GM18867 (cell line): ENCODE measurements at regions not wholly inside any gene's neighbourhood (a gene's known extent, or its start where the extent isn't known, plus 50 kb on each side); places are given as distances from the start of the nearest gene placed in this dataset.
"Not testable (repeated sequence)": the region's sequence is repeated elsewhere in the genome, so short reads cannot be mapped to it uniquely, and the experiment has no call there.

Source experiments
- ATAC-seq: cut with Tn5 transposase; IDR thresholded peaks from one replicate; pipeline ENCODE4 v1.9.1; 2021; ENCODE audit warnings: mild to moderate bottlenecking, moderate library complexity; ENCODE audit not compliant: unreplicated experiment

DNA sequence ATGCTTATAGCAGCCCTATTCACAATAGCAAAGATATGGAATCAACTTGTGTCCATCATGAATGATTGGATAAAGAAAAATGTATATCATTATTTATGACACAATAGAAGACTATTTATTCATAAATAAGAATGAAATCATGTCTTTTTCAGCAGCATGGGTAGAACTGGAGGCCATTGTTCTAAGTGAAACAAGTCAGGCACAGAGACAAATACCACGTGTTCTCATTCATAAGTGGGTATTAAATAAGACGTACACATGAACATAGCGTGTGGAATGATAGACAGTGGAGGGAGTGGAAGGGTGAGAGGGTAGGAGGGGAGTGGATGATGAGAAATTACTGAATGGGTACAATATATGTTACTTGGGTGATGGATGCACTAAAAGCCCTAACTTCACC, 762.4 kb downstream of the REEP3 start:
- ATAC-seq: no peak

DNA sequence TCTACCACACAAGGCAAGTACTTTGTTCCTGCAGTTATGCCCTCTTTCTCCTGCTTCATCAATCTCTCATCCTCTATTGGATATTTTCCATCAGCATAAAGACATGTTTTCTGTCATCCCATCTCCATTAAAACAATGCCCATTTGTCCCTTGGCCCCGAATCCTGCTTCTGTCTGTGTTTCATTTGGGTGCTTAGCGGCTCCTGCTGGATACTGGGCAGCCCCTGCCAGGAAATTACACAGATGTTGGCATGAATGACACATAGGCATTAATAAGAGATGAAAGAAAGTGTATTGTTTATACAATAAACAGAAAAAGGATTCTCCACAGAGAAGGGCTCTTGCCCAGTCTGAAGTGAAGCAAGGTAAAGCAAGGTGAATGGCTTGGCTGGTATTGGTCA, 765.3 kb downstream of the REEP3 start:
- no peak for ATAC-seq

DNA sequence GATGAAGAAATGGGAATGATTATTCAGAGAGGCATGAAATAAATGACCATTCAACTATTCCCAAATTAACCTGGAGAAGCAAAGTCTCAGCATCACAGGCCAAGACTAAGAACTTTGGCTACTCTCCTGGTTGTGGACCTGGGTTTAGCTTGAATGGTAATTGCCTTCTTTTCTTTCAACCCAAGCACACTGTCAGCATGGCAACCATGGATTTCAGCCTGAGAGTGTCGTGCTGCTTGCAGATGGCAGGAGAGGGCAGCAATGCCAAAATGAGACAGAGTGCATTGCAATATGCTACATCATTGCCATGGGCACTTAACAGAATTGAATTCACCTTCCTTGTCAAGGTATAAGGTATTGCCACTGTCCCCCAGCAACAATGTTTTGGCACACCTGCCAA, 767.2 kb downstream of the REEP3 start:
- ATAC-seq: no peak

DNA sequence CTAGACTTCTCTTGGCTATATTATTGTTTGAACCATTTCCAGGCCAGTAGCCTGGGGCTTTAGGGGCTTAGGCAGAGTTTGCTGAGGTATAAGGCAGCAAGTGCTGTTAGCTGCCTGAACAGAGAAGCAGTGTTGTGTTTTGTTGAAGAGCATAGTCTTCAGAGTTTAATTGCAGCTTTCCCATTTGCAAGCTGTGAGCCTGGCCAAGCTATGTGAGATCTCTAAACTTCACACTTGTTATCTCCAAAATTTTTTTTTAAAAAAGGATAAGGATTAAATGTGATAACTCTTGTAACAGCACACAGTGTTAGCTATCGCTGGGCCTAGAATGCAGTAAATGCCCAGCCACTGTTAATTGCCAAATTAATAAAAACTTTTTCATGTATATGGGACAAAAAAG, 782.4 kb downstream of the REEP3 start:
- no peak for ATAC-seq

DNA sequence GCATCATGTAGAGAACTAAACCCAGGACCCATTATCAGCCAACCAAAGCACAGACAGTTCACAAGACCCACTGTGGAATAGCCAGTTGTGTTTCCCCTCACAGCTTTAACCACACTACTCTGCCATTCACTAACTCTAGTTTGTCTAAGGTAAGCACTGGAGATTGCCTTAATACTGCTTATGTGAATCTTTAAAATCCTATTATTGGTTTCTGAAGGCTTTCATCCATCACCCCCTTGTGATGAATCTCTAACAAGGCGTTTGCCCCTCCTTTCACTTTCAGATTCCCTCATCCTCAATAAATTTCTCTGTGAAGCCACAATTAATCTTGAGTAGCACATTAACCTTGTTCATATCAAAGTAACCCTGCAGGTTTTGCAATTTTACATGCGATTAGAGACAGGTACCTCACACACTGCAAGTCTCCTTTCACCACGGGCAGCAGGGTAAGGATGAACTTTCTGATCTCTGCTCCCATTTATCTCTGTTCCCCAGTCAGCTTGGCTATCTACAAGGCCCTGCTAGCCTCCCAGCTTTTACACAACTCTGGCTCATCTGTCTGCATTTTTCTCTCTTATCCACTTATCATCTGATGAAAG, 785.6 kb downstream of the REEP3 start:
- ATAC-seq: no peak

DNA sequence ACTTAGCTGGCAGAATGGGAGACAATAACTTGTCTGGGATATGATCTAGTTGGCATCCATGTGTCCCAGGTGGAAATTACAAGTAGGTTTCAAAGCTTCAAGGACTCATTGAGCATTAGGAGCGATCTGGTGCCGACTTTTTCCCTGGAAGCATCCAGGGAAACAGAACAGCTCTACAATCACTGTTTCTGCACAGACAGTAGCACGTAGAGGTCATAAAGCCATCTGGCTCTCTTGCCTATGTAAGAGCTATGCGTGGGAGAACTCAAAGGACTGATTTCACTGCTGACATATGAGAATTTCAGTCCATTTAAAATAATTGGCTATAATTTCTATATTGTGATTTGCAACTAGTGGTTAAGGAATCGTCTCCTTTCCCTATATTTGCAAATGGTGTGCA, 791.7 kb downstream of the REEP3 start:
- ATAC-seq: no peak

DNA sequence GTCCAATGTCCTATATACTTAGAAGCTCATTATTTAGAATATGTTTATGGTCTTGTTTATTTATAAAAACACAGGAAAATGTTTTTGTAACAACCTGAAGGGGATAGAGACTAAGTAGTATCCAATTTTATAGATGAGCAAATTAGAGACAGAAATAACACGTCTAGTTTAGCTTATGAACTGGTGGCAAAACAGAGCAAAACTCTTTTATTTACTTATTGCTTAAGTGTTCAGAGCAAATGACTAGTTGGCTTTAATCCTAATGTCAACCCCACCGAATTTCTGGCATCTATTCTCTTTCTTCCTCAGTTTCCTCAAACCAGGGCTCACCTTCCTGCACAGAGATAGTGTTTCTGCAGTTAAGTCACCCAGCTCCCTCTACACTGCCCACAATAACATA, 792.8 kb downstream of the REEP3 start:
- no peak for ATAC-seq

DNA sequence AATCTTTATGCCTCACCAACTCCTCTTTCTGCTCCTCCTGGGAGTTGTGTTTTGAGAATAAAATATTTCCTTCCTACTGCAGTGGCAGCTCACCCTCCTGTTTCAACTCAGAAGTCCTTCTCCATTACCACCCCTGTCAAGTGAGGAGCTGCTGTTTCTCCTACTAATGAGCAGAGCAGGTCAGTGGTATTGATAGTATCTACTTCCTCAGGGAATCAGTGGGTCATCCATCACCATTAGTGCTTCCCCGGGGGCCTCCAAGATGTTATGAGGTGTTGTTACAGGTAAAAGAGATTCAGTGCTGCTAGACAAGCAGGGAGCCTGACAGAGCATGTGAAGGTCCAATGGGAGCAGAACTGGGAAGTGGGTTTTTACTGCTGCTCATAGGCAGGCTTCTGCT, 795.2 kb downstream of the REEP3 start:
- ATAC-seq: no peak

DNA sequence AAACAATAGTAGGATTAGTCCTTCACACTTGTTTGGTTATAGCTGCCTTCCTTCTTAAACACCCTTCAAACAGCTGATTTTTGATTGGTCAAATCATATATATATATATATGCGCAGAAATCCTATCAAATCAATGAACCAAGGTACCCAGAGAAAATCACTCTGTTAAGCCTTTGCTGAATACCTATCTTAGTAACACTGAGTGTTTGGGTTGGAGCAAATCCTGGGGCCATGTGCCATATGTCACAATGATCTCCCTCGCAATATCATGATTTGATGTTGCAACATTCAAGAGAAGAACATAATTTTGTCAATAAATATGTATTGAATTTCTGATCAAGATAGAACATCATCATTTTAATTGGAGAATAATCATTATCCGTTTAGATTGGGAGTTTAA, 795.6 kb downstream of the REEP3 start:
- ATAC-seq: no peak

- ATAC-seq: no peak
Measured at GRCh38 chr10:64320448-64320847, 799.2 kb downstream of the REEP3 start.

DNA sequence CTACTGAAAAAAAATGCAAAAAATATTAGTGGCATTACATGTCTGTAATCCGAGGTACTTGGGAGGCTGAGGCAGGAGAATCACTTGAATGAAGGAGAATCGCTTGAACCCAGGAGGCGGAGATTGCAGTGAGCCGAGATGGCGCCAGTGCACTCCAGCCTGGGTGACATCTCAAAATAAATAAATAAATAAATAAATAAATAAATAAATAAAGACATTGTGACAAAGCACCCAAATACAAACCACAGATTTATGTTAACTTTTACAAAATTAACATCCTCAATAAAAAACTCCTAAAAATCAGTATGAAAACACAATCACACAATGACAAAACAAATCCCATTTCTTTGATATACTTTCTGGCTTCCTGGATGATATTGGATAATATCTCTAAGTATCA, 808.3 kb downstream of the REEP3 start:
- no peak for ATAC-seq

GRCh38 chr10:64332551-64332950, 811.4 kb downstream of the REEP3 start:
- no peak for ATAC-seq

DNA sequence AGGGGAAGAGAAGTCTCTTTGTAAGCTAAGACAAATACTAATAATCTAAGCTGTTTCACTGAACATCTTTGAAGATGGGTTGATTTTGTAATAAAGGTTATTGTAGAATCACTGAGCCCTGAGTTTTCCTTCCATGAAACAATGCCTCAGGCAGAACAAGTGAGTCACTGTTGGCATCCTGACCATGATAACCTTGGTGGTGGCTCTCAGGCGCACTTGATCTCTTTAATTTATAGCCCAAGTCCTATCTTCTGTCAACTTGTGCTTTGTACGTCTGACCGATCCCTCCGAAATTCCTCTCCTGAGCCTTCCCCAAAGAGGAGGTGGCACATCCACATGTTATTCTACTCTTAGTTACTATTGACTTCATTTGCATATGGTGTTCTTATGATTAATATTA, 812.9 kb downstream of the REEP3 start:
- ATAC-seq: no peak

GRCh38 chr10:64344211-64344610, 823.0 kb downstream of the REEP3 start:
- ATAC-seq: no peak

- no peak for ATAC-seq
Measured at GRCh38 chr10:64345856-64346255, 824.7 kb downstream of the REEP3 start.

- no peak for ATAC-seq
Measured at GRCh38 chr10:64346389-64346788, 825.2 kb downstream of the REEP3 start.

DNA sequence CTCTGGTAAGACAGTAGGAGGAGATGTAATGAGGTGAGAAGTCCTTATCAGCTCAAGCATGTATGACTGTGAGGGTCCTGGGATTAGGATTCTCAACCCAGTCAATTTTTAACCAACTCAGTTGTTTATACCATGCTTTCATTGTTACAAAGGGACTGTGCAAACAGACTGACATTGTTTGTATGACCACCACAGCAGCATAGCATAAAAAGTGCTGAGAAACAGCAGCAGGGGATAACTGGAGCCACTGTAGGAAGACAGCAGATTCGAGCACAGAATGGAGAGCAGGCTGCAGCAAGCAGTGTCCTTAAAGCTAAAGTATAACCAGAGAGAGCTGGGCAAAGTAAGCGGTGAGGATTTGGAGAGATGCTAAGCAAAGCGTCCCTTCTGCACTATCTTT, 829.5 kb downstream of the REEP3 start:
- no peak for ATAC-seq

GRCh38 chr10:64358907-64359306, 837.7 kb downstream of the REEP3 start:
- no peak for ATAC-seq

GRCh38 chr10:64360240-64360639, 839.0 kb downstream of the REEP3 start:
- ATAC-seq: not testable (repeated sequence)

- ATAC-seq: no peak
Measured at GRCh38 chr10:64363687-64364086, 842.5 kb downstream of the REEP3 start.

DNA sequence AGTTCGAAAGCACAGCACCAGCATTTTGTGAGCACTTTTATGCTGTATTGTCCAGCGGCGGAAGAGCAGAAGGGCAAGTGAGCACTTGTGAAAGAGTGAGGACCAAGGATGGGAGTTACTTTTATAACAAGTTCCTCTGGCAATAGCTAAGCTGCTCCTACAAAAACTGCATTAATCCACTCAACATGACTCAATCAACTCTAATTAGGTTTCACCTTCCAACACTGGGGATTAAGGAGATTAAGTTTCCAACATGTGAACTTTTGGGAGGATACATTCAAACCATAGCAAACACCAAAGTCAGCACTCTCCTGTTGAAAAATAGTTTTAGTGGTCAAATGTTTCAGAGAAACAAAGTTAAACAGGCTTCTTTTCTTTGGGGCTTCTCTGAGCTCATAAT, 844.5 kb downstream of the REEP3 start:
- ATAC-seq: no peak

- no peak for ATAC-seq
Measured at GRCh38 chr10:64368298-64368697, 847.1 kb downstream of the REEP3 start.

GRCh38 chr10:64369885-64370773, 848.9 kb downstream of the REEP3 start:
- ATAC-seq: no peak
